ENCODE measurements at regions not wholly inside any gene's neighbourhood (a gene's known extent, or its start where the extent isn't known, plus 50 kb on each side); places are given as distances from the start of the nearest gene placed in this dataset.

- no peak for DNase-seq
Observed at GRCh38 chr12:128052777-128053176, 214.2 kb upstream of the TMEM132C start.

- no peak for DNase-seq
Observed at GRCh38 chr12:128055567-128055966, 211.4 kb upstream of the TMEM132C start.

GRCh38 chr12:128056136-128056801, 210.7 kb upstream of the TMEM132C start:
- no peak for DNase-seq

- DNase-seq, result no peak
Observed at GRCh38 chr12:128057586-128057985, 209.4 kb upstream of the TMEM132C start.

- no peak for DNase-seq
Observed at GRCh38 chr12:128059621-128060370, 207.2 kb upstream of the TMEM132C start.

- DNase-seq, result no peak
Observed at GRCh38 chr12:128068211-128068610, 198.8 kb upstream of the TMEM132C start.

GRCh38 chr12:128069359-128069997, 197.5 kb upstream of the TMEM132C start:
- peak; percentile 29 for DNase-seq

GRCh38 chr12:128073937-128074336, 193.0 kb upstream of the TMEM132C start:
- DNase-seq, result no peak

GRCh38 chr12:128075332-128075731, 191.6 kb upstream of the TMEM132C start:
- DNase-seq, result no peak

- no peak for DNase-seq
Observed at GRCh38 chr12:128076188-128076587, 190.8 kb upstream of the TMEM132C start.

GRCh38 chr12:128077211-128077916, 189.6 kb upstream of the TMEM132C start:
- DNase-seq, result no peak

- DNase-seq, result no peak
Observed at GRCh38 chr12:128077917-128078298, 189.1 kb upstream of the TMEM132C start.

- no peak for DNase-seq
Observed at GRCh38 chr12:128078301-128078971, 188.5 kb upstream of the TMEM132C start.

GRCh38 chr12:128079446-128079845, 187.5 kb upstream of the TMEM132C start:
- DNase-seq, result no peak

- no peak for DNase-seq
Observed at GRCh38 chr12:128083132-128083729, 183.7 kb upstream of the TMEM132C start.

- no peak for DNase-seq
Observed at GRCh38 chr12:128088926-128089325, 178.0 kb upstream of the TMEM132C start.

GRCh38 chr12:128089961-128090360, 177.0 kb upstream of the TMEM132C start:
- no peak for DNase-seq

- DNase-seq, result no peak
Observed at GRCh38 chr12:128091101-128091720, 175.8 kb upstream of the TMEM132C start.

- DNase-seq, result no peak
Observed at GRCh38 chr12:128091951-128092382, 175.0 kb upstream of the TMEM132C start.

- DNase-seq, result no peak
Observed at GRCh38 chr12:128098730-128099129, 168.2 kb upstream of the TMEM132C start.

- no peak for DNase-seq
Observed at GRCh38 chr12:128103152-128103551, 163.8 kb upstream of the TMEM132C start.

- DNase-seq, result no peak
Observed at GRCh38 chr12:128109236-128109635, 157.7 kb upstream of the TMEM132C start.

Data from NCI-H1048 (cell line).